ENCODE measurements at regions not wholly inside any gene's neighbourhood (a gene's known extent, or its start where the extent isn't known, plus 50 kb on each side); places are given as distances from the start of the nearest gene placed in this dataset.

- Histone ChIP-seq H3K9me3 (no peaks in the 10 kb centered on the region), H3K36me3 (no peaks in the 10 kb centered on the region), H3K4me3 (no peak overlapping the region), H3K4me1 (no peaks in the 10 kb centered on the region), H3K27me3 (no peaks in the 10 kb centered on the region), H3K27ac (no peak overlapping the region)
- intact Hi-C loops (cut with DNase I) = no loop called here
- TF ChIP-seq CTCF (IDR thresholded peaks at IDR 0.05) = no peak
- 68 to 69% methylated on average over 2 of the region's 2 CpGs for WGBS, 2 donors
- no peak for DNase-seq
- ATAC-seq = no peak
Measured at GRCh38 chr3:176463610-176464009, 733.7 kb downstream of the TBL1XR1 start.

DNA sequence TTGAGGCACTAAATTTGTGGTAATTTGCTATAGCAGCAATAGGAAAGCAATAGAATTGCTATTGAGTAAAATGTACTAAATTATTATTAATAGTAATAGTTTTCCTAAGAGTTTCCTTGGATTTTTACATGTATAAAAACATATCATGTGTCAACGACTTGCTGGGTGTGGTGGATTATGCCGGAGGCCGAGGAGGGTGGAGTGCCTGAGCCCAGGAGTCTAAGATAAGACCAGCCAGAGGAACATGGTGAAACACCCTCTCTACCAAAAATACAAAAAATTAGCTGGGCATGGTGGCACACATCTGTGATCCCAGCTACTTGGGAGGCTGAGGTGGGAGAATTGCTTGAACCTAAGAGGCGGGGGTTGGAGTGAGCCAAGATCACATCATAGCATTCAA, 749.9 kb downstream of the TBL1XR1 start:
- WGBS, 2 donors = 84 to 90% methylated on average over 4 of the region's 4 CpGs

GRCh38 chr3:176442326-176442725, 755.0 kb downstream of the TBL1XR1 start:
- no peak for TF ChIP-seq CTCF (IDR thresholded peaks at IDR 0.05)
- DNase-seq (no peak), ATAC-seq (no peak)
- Histone ChIP-seq H3K27ac (no peak overlapping the region), H3K36me3 (no peaks in the 10 kb centered on the region), H3K9me3 (peaks cover 0 to 5% (median 0%) of the 10 kb centered on the region in 11 donors), H3K27me3 (no peaks in the 10 kb centered on the region), H3K4me1 (no peaks in the 10 kb centered on the region), H3K4me3 (no peak overlapping the region)
- intact Hi-C loops (cut with DNase I) = no loop called here

More for the DNA sequence above, 749.9 kb downstream of the TBL1XR1 start:
- Histone ChIP-seq H3K27me3 (no peaks in the 10 kb centered on the region), H3K36me3 (no peaks in the 10 kb centered on the region), H3K4me3 (no peak overlapping the region), H3K9me3 (peaks cover 0 to 5% (median 0%) of the 10 kb centered on the region in 11 donors), H3K4me1 (no peaks in the 10 kb centered on the region), H3K27ac (no peak overlapping the region)
- no peak for DNase-seq
- intact Hi-C loops (cut with DNase I) = no loop called here
- no peak for TF ChIP-seq CTCF (IDR thresholded peaks at IDR 0.05)
- ATAC-seq = no peak

DNA sequence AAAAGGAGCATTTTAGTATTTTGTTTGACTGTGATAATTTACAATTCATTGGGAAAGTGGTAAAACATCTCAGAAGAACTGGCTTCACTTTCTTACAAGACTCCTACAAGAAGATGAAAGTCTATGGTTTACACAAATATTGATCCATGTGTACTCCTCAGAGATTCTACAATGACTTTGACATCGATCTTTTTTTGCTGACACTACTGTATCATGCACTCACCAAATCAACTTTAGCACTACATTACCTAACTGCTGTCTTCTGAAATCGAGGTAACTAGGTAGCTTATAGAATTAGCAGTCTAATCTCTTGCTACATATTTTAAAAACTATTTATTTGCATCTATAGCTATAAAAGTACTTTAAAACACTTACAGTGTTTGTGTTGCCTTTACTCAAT, 757.6 kb downstream of the TBL1XR1 start:
- H3K36me3 ChIP-seq = no peaks in the 10 kb centered on the region
- no peak for ATAC-seq
- intact Hi-C loops (cut with DNase I) = no loop called here

More for the DNA sequence above, 757.6 kb downstream of the TBL1XR1 start:
- Histone ChIP-seq H3K9me3 (peaks cover 0 to 5% (median 0%) of the 10 kb centered on the region in 11 donors), H3K27ac (no peak overlapping the region), H3K27me3 (no peaks in the 10 kb centered on the region), H3K4me1 (no peaks in the 10 kb centered on the region), H3K4me3 (no peak overlapping the region)
- no peak for DNase-seq
- TF ChIP-seq CTCF (IDR thresholded peaks at IDR 0.05) = no peak
- 71 to 81% methylated on average over 2 of the region's 2 CpGs for WGBS, 2 donors

Measured in heart right ventricle (tissue), 16 donors.